Activated CD8-positive, alpha-beta memory T cell treated with anti-CD3 and anti-CD28 coated beads, Interleukin-2, amount 50 U/mL, for 48 hours (primary cell): ENCODE measurements at regions not wholly inside any gene's neighbourhood (a gene's known extent, or its start where the extent isn't known, plus 50 kb on each side); places are given as distances from the start of the nearest gene placed in this dataset.
"Not testable (repeated sequence)": the region's sequence is repeated elsewhere in the genome, so short reads cannot be mapped to it uniquely, and the experiment has no call there.

ENCODE experiments used
- DNase-seq: peaks from one replicate; pipeline ENCODE4 v3.0.0-alpha.2; 2020

- DNase-seq: no peak
Measured at GRCh38 chr18:56487801-56488200, 150.6 kb downstream of the TXNL1 start.

- DNase-seq: no peak
Measured at GRCh38 chr18:56483386-56483785, 155.0 kb downstream of the TXNL1 start.

GRCh38 chr18:56482813-56483212, 155.6 kb downstream of the TXNL1 start:
- not testable (repeated sequence) for DNase-seq

- DNase-seq: no peak
Measured at GRCh38 chr18:56481751-56482150, 156.6 kb downstream of the TXNL1 start.

GRCh38 chr18:56479841-56480240, 158.6 kb downstream of the TXNL1 start:
- no peak for DNase-seq

GRCh38 chr18:56475250-56475649, 163.1 kb downstream of the TXNL1 start:
- DNase-seq: no peak

GRCh38 chr18:56473400-56474024, 164.9 kb downstream of the TXNL1 start:
- DNase-seq: no peak

- DNase-seq: no peak
Measured at GRCh38 chr18:56470406-56471351, 167.7 kb downstream of the TXNL1 start.

GRCh38 chr18:56469582-56469981, 168.8 kb downstream of the TXNL1 start:
- DNase-seq: no peak

- no peak for DNase-seq
Measured at GRCh38 chr18:56468396-56468795, 170.0 kb downstream of the TXNL1 start.

- no peak for DNase-seq
Measured at GRCh38 chr18:56462276-56462675, 176.1 kb downstream of the TXNL1 start.

- no peak for DNase-seq
Measured at GRCh38 chr18:56461151-56461550, 177.2 kb downstream of the TXNL1 start.

- no peak for DNase-seq
Measured at GRCh38 chr18:56460581-56460980, 177.8 kb downstream of the TXNL1 start.

- DNase-seq: no peak
Measured at GRCh38 chr18:56458770-56459712, 179.4 kb downstream of the TXNL1 start.

- DNase-seq: no peak
Measured at GRCh38 chr18:56455874-56456273, 182.5 kb downstream of the TXNL1 start.

GRCh38 chr18:56455141-56455540, 183.3 kb downstream of the TXNL1 start:
- DNase-seq: no peak

- no peak for DNase-seq
Measured at GRCh38 chr18:56453631-56454030, 184.8 kb downstream of the TXNL1 start.

- DNase-seq: no peak
Measured at GRCh38 chr18:56451188-56451587, 187.2 kb downstream of the TXNL1 start.

GRCh38 chr18:56448751-56449150, 189.6 kb downstream of the TXNL1 start:
- DNase-seq: no peak

GRCh38 chr18:56445422-56445821, 193.0 kb downstream of the TXNL1 start:
- DNase-seq: no peak

- DNase-seq: no peak
Measured at GRCh38 chr18:56444201-56444600, 194.2 kb downstream of the TXNL1 start.

GRCh38 chr18:56443166-56443907, 195.1 kb downstream of the TXNL1 start:
- DNase-seq: no peak
